D341Med (cell line): ENCODE measurements at regions not wholly inside any gene's neighbourhood (a gene's known extent, or its start where the extent isn't known, plus 50 kb on each side); places are given as distances from the start of the nearest gene placed in this dataset.

ENCODE experiments used
- DNase-seq: peaks from one replicate; pipeline ENCODE4 v3.0.0; 2012; ENCODE audit warnings: low spot score

DNA sequence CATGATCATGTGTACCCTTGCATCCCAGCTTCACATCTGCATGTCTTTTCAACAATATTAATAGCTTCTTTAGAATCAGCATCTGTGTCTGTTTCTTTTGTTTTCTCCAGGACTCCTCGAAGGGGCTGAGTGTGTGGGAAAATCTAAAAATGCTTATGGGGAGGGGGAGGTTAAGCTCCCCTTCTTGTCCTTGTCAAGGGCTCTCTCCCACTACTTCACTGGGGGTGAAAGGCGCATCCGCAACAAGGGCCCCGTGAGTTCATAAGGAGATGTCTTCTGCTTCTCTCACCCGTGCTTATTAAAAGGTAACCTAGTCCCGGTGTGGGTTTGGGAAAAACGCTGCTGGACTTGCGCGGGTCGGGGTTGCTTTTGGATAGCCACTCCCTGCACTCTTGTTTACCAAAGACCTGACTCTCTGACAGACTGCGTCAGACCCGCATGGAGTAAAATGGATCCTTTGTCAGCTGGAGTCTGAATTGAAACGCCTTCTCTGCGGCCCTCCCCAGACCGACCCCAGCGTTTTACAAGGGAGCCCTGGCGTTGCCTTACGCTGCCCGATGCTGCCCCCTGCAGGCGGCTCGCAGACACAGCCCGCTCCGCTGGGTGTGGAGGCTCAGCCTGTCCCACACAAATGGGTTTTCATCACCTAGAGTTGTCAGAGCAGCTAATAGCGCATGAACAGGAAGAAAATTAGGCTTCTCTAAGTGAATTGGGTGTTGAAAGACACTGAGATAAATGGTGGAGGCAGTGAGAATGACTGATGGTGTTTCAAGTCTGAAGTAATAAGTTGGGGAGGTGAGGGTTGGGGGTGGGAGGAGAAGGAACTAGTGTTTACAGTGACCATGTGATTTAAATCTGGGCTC lies 53.8 kb downstream of the IER5 start:
- peak; percentile 96 for DNase-seq

DNA sequence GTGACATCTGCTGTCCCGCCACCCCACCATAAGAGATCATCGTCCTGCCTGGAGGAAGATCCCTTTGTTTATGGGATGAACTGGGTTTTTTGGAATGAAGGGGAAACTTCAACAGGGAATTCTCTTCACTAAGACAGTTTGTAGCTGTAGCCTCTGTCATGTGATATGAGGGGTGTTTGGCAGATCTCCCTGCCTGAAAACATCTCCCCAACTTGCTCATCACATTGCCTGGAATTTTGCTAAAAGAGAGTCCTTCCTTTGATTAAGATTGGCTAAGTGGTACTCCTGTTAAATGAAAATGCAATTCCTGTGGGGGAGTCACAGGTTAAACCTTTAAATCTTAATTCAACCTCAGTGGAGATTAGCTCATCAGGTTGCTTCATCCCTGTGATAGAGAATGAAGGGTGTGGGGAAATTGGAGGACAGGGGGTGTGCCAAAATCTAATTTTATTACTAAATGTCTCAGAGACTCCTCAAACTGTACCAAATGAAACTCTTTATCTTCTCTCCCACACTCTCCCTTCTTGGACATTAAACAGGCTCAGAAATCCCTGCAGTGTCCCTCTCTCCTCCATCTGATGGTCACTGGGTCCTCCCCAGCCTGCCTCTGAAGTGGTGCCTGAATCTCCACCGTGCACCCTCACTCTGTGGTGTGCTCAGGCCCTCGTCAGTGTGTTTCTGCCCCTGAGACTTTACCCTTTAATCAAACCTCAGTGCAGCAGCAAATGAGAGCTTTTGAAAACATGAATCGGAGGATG lies 54.8 kb downstream of the IER5 start:
- DNase-seq, result no peak

- no peak for DNase-seq
Measured at GRCh38 chr1:181144238-181144637, 55.7 kb downstream of the IER5 start.

DNA sequence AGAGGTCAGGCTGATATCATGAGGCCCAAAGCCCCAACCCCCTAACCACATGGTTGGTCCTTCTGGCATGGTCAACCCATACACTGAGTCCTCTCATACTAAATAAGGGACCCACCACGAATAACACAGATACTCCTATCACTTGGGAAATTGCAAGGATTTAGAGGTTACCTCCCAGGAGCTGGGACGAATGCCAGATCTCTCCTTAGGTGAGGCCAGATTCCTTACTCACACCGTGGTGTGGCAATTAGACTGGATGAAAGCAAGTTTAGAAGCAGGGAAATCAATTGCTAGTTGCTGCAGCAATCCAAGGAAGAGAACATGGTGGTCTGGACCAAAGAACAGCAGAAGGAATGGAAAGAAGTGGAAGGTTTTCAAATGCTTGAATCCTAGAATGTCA lies 60.1 kb downstream of the IER5 start:
- no peak for DNase-seq

GRCh38 chr1:181149326-181150125 lies 61.0 kb downstream of the IER5 start:
- no peak for DNase-seq

- no peak for DNase-seq
Measured at GRCh38 chr1:181150273-181150672, 61.8 kb downstream of the IER5 start.

- no peak for DNase-seq
Measured at GRCh38 chr1:181150842-181151241, 62.3 kb downstream of the IER5 start.

- no peak for DNase-seq
Measured at GRCh38 chr1:181151378-181152326, 63.2 kb downstream of the IER5 start.

- DNase-seq, result peak; percentile 78
Measured at GRCh38 chr1:181152892-181153633, 64.6 kb downstream of the IER5 start.

GRCh38 chr1:181153634-181153961 lies 65.1 kb downstream of the IER5 start:
- no peak for DNase-seq

- DNase-seq, result no peak
Measured at GRCh38 chr1:181155339-181155738, 66.8 kb downstream of the IER5 start.

- DNase-seq, result no peak
Measured at GRCh38 chr1:181159451-181160140, 71.1 kb downstream of the IER5 start.

DNA sequence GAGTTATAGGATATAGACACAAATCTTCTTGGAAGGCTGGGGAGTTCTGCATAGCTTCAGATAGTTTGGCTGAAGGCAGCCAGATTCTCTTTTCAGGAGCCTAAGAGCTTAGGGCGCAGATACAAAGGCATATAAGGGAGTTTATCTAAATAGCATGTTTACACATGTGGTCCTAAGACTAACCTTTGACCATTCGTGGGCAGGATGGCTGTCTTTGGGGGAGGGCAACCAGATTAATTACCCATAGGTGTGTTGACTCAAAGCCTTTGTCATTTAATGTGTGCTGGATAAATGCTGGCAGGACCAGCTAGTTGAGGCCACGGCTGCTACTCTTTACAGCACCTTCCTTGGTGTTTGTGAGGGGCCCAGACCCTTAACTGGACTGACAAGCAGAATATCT lies 71.8 kb downstream of the IER5 start:
- no peak for DNase-seq

DNA sequence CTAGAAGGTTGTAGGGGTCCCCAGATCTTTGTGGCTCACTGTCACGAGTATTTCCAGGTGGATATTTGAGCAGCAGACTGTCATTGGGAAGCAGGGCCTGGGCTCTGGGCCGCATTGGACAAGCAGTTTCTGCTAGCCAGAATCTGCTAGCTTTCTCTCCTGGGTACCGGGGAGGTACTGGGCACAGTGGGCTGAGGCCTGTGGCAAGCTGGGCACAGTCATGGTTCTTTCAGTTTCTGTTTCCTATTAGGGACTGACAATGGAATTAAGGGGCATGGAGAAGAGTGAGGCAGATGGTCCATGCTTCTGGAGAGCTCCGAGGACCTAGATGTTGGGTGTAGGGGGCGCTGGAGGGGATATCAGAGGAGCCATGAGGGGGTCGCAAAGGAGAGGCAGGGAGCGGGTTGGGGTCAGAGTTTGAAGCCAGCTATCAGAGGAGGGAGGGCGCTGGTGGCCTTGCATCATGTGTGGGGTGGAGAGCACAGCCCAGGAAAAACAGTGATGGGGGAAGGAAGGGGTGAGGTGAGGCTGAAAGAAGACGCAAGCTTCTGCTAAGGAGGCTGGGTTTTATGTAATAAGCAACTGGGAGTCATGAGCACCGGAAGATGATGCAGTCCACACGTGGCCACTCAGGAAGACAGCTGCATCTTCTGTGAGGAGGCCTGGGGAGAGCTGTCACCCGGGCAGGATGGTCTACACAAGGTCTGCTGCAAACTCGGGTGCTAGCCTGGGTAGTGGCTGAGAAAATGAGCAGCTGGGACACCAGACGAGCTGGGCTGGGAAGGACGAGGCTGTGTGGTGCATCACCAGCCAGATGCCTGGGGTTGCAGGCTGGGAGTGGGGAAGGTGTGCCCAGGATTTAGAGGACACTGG lies 72.7 kb downstream of the IER5 start:
- DNase-seq, result no peak

- no peak for DNase-seq
Measured at GRCh38 chr1:181163662-181164061, 75.2 kb downstream of the IER5 start.

DNA sequence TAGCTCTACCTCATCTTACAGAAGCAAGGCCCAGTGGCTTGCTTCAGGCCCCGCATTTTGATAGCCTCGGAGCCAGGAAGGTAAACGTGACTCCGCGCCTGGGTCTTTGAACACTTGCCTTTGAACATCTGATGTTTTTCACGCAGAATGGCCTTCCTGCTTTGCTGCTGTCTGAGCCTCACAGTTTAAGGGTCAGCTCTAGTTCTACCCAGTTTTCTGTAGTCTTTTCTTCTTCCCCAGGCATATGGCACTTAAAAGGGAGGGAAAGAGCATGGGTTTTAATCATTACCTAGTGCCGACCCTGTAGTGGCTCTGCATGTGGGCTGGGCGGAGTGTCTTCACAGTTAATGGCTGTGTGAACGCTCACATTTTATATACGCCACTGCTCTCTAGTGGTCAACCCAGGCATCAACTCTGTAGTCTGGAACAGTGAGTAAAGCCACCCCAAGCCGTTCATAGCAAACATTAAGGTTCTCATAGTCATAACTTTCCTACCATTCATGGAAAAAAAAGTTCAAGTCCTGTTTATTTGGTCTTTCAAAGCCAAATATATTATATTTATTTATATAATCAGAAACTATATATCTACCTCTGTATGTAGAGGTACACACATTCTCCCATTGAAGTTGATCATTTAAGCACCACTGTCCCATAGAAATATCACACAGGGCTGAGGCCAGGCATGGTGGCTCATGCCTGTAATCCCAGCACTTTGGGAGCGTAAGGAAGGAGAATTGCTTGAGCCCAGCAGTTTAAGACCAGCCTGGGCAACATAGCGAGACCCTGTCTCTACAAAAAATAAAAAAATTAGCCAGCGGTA lies 78.1 kb downstream of the IER5 start:
- peak; percentile 89 for DNase-seq

GRCh38 chr1:181169281-181169865 lies 80.9 kb downstream of the IER5 start:
- DNase-seq, result no peak

- no peak for DNase-seq
Measured at GRCh38 chr1:181170194-181170593, 81.7 kb downstream of the IER5 start.
